ENCODE measurements at regions not wholly inside any gene's neighbourhood (a gene's known extent, or its start where the extent isn't known, plus 50 kb on each side); places are given as distances from the start of the nearest gene placed in this dataset.
"Not testable (repeated sequence)": the region's sequence is repeated elsewhere in the genome, so short reads cannot be mapped to it uniquely, and the experiment has no call there.

GRCh38 chr1:73245196-73245595 lies 952.8 kb downstream of the LRRIQ3 start:
- not testable (repeated sequence) for H3K27ac Mint-ChIP-seq; H3K4me1 Mint-ChIP-seq (ENCODE audit: low read depth); H3K36me3 Mint-ChIP-seq (ENCODE audit: low read depth); H3K27me3 Mint-ChIP-seq (ENCODE audit: low read depth); DNase-seq (ENCODE audit: low spot score); H3K4me3 Mint-ChIP-seq
- peaks cover 49% of the 10 kb centered on the region for H3K9me3 Mint-ChIP-seq

GRCh38 chr1:73218995-73219546 lies 936.7 kb upstream of the NEGR1 start:
- H3K27me3 Mint-ChIP-seq (ENCODE audit: low read depth) = no peaks in the 10 kb centered on the region
- no peak overlapping the region for H3K4me3 Mint-ChIP-seq
- H3K36me3 Mint-ChIP-seq (ENCODE audit: low read depth) = no peaks in the 10 kb centered on the region
- H3K27ac Mint-ChIP-seq = no peak overlapping the region
- no peaks in the 10 kb centered on the region for H3K4me1 Mint-ChIP-seq (ENCODE audit: low read depth)
- peaks cover 21% of the 10 kb centered on the region for H3K9me3 Mint-ChIP-seq
- no peak for DNase-seq (ENCODE audit: low spot score)

DNA sequence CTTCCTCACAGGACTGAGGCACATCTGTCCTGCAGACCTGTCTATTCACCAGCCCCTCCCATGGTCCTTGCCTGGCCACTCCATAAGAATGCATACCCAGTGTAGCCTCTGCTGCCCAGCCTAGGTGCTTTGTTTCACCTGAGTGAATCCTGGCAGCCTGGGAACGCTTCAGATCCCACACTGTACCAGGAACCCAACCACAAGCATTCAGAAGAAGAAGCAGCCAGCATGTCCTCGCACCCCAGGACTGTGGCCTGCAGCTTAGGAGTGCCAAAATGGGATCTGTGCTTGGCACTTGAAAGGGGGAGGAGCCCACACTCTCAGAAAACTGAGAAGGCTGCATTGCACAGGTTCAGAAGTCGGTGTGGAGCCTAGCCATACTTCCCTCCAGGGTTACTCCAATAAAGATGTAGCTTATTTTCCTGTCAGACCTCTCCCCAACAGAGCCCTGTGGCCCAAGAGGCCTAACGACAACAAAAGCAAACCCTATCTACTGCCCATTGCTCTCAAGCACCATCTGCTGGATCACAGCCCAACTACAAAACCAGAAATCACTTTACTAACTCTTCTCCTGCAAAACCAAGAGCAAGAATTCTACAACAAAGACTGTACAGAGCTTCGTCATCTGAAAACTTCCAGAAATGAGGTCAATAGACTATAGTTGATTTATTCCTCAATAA lies 923.1 kb upstream of the NEGR1 start:
- Mint-ChIP-seq H3K4me3 (no peak overlapping the region), H3K27me3 (ENCODE audit: low read depth) (no peaks in the 10 kb centered on the region), H3K36me3 (ENCODE audit: low read depth) (no peaks in the 10 kb centered on the region), H3K9me3 (peaks cover 41% of the 10 kb centered on the region), H3K4me1 (ENCODE audit: low read depth) (no peaks in the 10 kb centered on the region), H3K27ac (no peak overlapping the region)
- DNase-seq (ENCODE audit: low spot score) = no peak

GRCh38 chr1:73197972-73198371 lies 915.6 kb upstream of the NEGR1 start:
- Mint-ChIP-seq H3K9me3 (peaks cover 8% of the 10 kb centered on the region), H3K36me3 (ENCODE audit: low read depth) (no peaks in the 10 kb centered on the region), H3K27ac (no peak overlapping the region), H3K4me1 (ENCODE audit: low read depth) (no peaks in the 10 kb centered on the region), H3K4me3 (no peak overlapping the region), H3K27me3 (ENCODE audit: low read depth) (no peaks in the 10 kb centered on the region)
- no peak for DNase-seq (ENCODE audit: low spot score)

DNA sequence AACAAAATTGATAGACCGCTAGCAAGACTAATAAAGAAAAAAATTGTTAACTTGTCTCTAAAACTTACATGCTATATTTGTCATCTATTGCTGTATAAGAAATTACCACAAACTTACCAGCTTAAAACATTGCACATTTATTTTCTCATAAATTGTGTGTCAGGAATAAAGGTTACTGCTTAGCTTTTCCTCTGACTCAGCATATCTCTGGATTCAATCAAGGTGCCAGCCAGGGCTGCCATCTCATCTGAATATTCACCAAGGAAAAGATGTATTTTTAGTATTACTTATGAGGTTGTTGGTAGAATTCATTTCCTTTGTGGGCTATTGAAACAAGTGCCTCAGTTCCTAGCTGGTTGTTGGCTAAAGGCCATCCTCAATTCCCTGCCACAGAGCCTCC lies 912.6 kb upstream of the NEGR1 start:
- H3K27me3 Mint-ChIP-seq (ENCODE audit: low read depth) = no peaks in the 10 kb centered on the region
- H3K36me3 Mint-ChIP-seq (ENCODE audit: low read depth) = no peaks in the 10 kb centered on the region
- H3K9me3 Mint-ChIP-seq = peaks cover 8% of the 10 kb centered on the region
- no peaks in the 10 kb centered on the region for H3K4me1 Mint-ChIP-seq (ENCODE audit: low read depth)
- H3K27ac Mint-ChIP-seq = no peak overlapping the region
- no peak for DNase-seq (ENCODE audit: low spot score)
- H3K4me3 Mint-ChIP-seq = no peak overlapping the region

DNA sequence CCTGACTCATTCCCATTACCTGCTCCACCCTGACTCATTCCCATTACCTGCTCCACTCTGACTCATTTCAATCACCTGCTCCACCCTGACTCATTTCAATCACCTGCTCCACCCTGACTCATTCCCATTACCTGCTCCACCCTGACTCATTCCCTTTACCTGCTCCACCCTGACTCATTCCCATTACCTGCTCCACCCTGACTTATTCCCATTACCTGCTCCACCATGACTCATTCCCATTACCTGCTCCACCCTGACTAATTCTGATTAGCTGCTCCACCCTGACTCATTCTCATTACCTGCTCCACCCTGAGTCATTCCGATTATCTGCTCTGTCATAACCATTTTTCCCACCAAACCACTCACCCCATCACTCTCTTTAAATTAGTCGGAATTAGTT lies 901.2 kb upstream of the NEGR1 start:
- H3K4me3 Mint-ChIP-seq; H3K36me3 Mint-ChIP-seq (ENCODE audit: low read depth); H3K9me3 Mint-ChIP-seq; H3K27me3 Mint-ChIP-seq (ENCODE audit: low read depth); DNase-seq (ENCODE audit: low spot score); H3K27ac Mint-ChIP-seq; H3K4me1 Mint-ChIP-seq (ENCODE audit: low read depth): not testable (repeated sequence)

DNA sequence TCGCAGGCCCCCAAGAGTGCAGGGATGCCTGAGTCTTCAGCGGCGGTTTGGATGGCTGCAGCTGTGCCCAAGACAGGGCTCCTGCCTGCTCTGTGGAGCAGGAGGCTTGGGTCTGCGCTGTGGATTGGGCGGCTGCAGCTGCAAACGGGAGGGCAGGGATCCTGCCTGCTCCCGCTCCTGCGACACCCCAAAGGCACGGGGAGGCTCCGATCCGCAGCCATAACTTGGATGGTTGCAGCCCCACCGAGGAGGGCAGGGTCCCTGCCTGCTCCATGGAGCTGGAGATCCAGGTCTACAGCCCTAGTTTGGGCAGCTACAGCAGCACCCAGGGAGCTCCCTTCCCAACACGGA lies 898.8 kb upstream of the NEGR1 start:
- no peaks in the 10 kb centered on the region for H3K4me1 Mint-ChIP-seq (ENCODE audit: low read depth)
- H3K36me3 Mint-ChIP-seq (ENCODE audit: low read depth) = no peaks in the 10 kb centered on the region
- no peak overlapping the region for H3K27ac Mint-ChIP-seq
- H3K27me3 Mint-ChIP-seq (ENCODE audit: low read depth) = no peaks in the 10 kb centered on the region
- H3K4me3 Mint-ChIP-seq = no peak overlapping the region
- DNase-seq (ENCODE audit: low spot score) = no peak
- H3K9me3 Mint-ChIP-seq = peaks cover 18% of the 10 kb centered on the region

GRCh38 chr1:73180397-73181189 lies 898.3 kb upstream of the NEGR1 start:
- Mint-ChIP-seq H3K9me3 (peaks cover 21% of the 10 kb centered on the region), H3K4me1 (ENCODE audit: low read depth) (no peaks in the 10 kb centered on the region), H3K36me3 (ENCODE audit: low read depth) (no peaks in the 10 kb centered on the region), H3K27ac (no peak overlapping the region), H3K27me3 (ENCODE audit: low read depth) (no peaks in the 10 kb centered on the region), H3K4me3 (no peak overlapping the region)
- DNase-seq (ENCODE audit: low spot score) = no peak

DNA sequence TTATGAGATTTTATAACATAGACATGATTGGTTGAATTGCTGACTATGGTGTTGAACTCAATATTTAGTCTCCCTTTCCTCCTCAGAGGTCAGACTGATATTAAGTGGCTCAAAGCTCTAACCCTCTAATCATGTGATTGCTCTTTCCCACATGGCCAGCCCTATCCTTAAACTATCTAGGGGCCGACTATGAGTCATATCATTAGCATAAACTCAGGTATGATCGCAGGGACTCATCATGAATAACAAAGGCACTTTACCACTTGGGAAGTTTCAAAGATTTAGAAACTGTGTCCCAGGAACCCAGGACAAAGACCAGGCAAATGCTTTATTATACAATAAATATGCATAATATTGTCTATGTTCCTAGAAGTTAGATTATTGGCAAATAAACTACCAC lies 894.6 kb upstream of the NEGR1 start:
- Mint-ChIP-seq H3K27me3 (ENCODE audit: low read depth) (no peaks in the 10 kb centered on the region), H3K4me1 (ENCODE audit: low read depth) (no peaks in the 10 kb centered on the region), H3K27ac (no peak overlapping the region), H3K9me3 (peaks cover 24% of the 10 kb centered on the region), H3K4me3 (no peak overlapping the region), H3K36me3 (ENCODE audit: low read depth) (no peaks in the 10 kb centered on the region)
- no peak for DNase-seq (ENCODE audit: low spot score)

DNA sequence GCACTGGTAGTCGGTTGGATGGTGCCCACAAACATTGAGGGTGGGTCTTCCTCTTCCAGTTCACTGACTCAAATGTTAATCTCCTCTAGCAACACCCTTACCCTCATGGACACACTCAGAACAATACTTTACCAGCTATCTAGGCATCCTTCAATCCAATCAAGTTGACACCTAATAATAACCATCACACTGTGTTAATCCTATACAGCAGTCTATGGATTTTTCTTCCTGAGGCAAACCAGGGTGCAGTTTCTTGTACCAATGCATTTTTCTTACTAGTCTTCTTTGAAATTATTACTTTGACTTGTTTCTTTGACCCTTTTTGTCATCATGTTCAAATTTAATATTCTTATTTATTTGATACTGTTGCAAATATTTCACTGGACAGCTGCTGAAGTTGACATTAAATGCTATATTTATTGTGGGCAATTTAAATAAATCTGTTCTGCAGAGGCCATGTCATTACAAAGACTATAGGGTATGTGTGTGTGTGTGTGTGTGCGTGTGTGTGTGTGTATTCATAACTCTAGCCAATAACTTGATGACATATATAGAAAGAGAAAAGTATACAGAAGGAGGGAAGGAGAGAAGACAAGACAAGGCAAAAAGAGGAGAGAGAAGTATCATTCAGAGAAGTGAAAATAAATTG lies 884.8 kb upstream of the NEGR1 start:
- Mint-ChIP-seq H3K9me3 (no peaks in the 10 kb centered on the region), H3K36me3 (ENCODE audit: low read depth) (no peaks in the 10 kb centered on the region), H3K27me3 (ENCODE audit: low read depth) (no peaks in the 10 kb centered on the region), H3K27ac (no peak overlapping the region), H3K4me3 (no peak overlapping the region), H3K4me1 (ENCODE audit: low read depth) (no peaks in the 10 kb centered on the region)
- no peak for DNase-seq (ENCODE audit: low spot score)

- H3K4me3 Mint-ChIP-seq = no peak overlapping the region
- no peaks in the 10 kb centered on the region for H3K27me3 Mint-ChIP-seq (ENCODE audit: low read depth)
- no peaks in the 10 kb centered on the region for H3K4me1 Mint-ChIP-seq (ENCODE audit: low read depth)
- no peaks in the 10 kb centered on the region for H3K36me3 Mint-ChIP-seq (ENCODE audit: low read depth)
- no peak overlapping the region for H3K27ac Mint-ChIP-seq
- no peak for DNase-seq (ENCODE audit: low spot score)
- H3K9me3 Mint-ChIP-seq = no peaks in the 10 kb centered on the region
Observed at GRCh38 chr1:73162564-73162963, 880.2 kb upstream of the NEGR1 start.

DNA sequence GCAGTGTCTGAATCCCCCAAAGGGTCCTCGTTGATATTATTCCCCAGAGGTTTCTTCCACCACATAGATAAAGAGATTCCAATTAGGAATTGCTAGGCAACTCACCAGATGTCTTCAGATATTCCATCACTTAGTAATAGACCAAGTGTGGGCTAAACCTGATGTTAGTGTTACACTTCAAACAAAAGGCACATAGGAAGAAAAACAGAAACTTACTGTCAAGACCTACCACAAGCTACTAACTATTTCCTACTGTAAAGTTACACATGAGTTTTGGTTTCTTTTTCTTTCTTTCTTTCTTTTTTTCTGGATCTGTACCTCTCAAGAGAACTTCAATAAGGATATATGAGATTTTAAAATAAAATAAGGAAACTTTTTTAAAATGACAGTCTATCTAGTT lies 879.1 kb upstream of the NEGR1 start:
- Mint-ChIP-seq H3K27me3 (ENCODE audit: low read depth) (no peaks in the 10 kb centered on the region), H3K4me1 (ENCODE audit: low read depth) (no peaks in the 10 kb centered on the region), H3K4me3 (no peak overlapping the region)

GRCh38 chr1:73160759-73161158 lies 878.4 kb upstream of the NEGR1 start:
- Mint-ChIP-seq H3K36me3 (ENCODE audit: low read depth) (no peaks in the 10 kb centered on the region), H3K4me3 (no peak overlapping the region), H3K27me3 (ENCODE audit: low read depth) (no peaks in the 10 kb centered on the region), H3K9me3 (no peaks in the 10 kb centered on the region), H3K4me1 (ENCODE audit: low read depth) (no peaks in the 10 kb centered on the region), H3K27ac (no peak overlapping the region)
- no peak for DNase-seq (ENCODE audit: low spot score)

More for the DNA sequence above, 879.1 kb upstream of the NEGR1 start:
- H3K27ac Mint-ChIP-seq = no peak overlapping the region
- DNase-seq (ENCODE audit: low spot score) = no peak
- H3K36me3 Mint-ChIP-seq (ENCODE audit: low read depth) = no peaks in the 10 kb centered on the region
- no peaks in the 10 kb centered on the region for H3K9me3 Mint-ChIP-seq

- Mint-ChIP-seq H3K4me3 (no peak overlapping the region), H3K9me3 (peaks cover 29% of the 10 kb centered on the region)
Observed at GRCh38 chr1:73144311-73144710, 862.0 kb upstream of the NEGR1 start.

More at GRCh38 chr1:73144311-73144710, 862.0 kb upstream of the NEGR1 start:
- DNase-seq (ENCODE audit: low spot score) = no peak
- no peaks in the 10 kb centered on the region for H3K27me3 Mint-ChIP-seq (ENCODE audit: low read depth)
- no peaks in the 10 kb centered on the region for H3K36me3 Mint-ChIP-seq (ENCODE audit: low read depth)
- no peak overlapping the region for H3K27ac Mint-ChIP-seq
- H3K4me1 Mint-ChIP-seq (ENCODE audit: low read depth) = no peaks in the 10 kb centered on the region

All from T-helper 2 cell treated with Interferon-gamma antibody and Interleukin-4, amounts not matched to agents 5 μg/mL and 100 μg/mL, for 36 hours (primary cell).